ENCODE measurements at regions not wholly inside any gene's neighbourhood (a gene's known extent, or its start where the extent isn't known, plus 50 kb on each side); places are given as distances from the start of the nearest gene placed in this dataset.

- TF ChIP-seq POLR2A (IDR thresholded peaks at IDR 0.05) (no peak), CTCF (IDR thresholded peaks at IDR 0.05) (no peak), EP300 (IDR thresholded peaks at IDR 0.05) (no peak)
Observed at GRCh38 chr7:13117592-13117991, 430.2 kb downstream of the ARL4A start.

Measured in sigmoid colon (tissue), 4 donors.